ENCODE measurements at regions not wholly inside any gene's neighbourhood (a gene's known extent, or its start where the extent isn't known, plus 50 kb on each side); places are given as distances from the start of the nearest gene placed in this dataset.

DNA sequence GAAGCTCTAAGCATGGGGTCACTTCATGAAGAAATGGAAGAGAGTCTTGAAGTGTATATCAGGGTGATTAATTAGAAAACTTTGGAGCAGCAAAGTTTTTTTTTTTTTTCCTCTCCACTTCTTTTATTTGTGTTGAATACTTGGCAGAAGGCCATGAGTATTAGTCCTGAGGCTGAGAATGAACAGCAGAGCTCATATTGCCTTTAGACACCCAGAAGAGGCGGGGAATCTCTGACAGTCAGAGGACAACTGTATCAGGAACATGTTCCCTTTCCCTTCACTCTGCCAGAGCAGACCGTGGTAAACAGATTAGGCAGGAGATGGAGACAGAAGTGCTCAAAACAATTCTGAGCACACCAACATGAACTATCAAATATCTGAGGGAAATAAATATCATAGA is 300.9 kb downstream of the FAM47A start:
- no peaks in the 10 kb centered on the region for H3K36me3 ChIP-seq
- intact Hi-C loops (cut with DNase I), result no loop called here
- DNase-seq (no peak), ATAC-seq (no peak)
- no peaks in the 10 kb centered on the region for H3K9me3 ChIP-seq
- H3K4me3 ChIP-seq, result no peak overlapping the region
- no peak overlapping the region for H3K27ac ChIP-seq
- no peaks in the 10 kb centered on the region for H3K27me3 ChIP-seq
- TF ChIP-seq, protein P1, sequence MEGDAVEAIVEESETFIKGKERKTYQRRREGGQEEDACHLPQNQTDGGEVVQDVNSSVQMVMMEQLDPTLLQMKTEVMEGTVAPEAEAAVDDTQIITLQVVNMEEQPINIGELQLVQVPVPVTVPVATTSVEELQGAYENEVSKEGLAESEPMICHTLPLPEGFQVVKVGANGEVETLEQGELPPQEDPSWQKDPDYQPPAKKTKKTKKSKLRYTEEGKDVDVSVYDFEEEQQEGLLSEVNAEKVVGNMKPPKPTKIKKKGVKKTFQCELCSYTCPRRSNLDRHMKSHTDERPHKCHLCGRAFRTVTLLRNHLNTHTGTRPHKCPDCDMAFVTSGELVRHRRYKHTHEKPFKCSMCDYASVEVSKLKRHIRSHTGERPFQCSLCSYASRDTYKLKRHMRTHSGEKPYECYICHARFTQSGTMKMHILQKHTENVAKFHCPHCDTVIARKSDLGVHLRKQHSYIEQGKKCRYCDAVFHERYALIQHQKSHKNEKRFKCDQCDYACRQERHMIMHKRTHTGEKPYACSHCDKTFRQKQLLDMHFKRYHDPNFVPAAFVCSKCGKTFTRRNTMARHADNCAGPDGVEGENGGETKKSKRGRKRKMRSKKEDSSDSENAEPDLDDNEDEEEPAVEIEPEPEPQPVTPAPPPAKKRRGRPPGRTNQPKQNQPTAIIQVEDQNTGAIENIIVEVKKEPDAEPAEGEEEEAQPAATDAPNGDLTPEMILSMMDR (IDR thresholded peaks at IDR 0.05), result no peak
- H3K4me1 ChIP-seq, result no peaks in the 10 kb centered on the region

DNA sequence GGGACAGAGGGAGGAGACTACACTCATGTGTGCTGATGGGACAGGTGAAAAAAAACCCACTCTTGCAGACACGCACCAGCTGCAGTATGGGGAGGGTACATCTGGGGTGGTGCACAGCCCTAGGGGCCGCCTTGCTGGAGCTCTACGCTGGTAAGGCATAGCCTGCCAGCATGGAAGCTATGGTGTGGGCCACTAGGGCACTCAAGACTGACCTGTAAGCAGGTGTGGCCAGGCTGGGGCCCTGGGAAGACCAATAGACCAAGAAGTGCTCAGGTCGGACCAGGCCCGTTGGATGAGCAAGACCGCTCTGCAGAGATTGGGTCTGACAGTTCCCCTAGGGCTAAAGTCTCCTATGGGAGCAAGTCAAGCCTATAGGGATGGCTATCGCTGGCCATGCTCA is 314.8 kb downstream of the FAM47A start:
- Histone ChIP-seq H3K4me1 (no peaks in the 10 kb centered on the region), H3K4me3 (no peak overlapping the region), H3K36me3 (no peaks in the 10 kb centered on the region), H3K27me3 (no peaks in the 10 kb centered on the region), H3K27ac (no peak overlapping the region), H3K9me3 (no peaks in the 10 kb centered on the region)
- intact Hi-C loops (cut with DNase I), result no loop called here
- DNase-seq, result no peak
- TF ChIP-seq, protein P1 (IDR thresholded peaks at IDR 0.05), result no peak
- ATAC-seq, result no peak

DNA sequence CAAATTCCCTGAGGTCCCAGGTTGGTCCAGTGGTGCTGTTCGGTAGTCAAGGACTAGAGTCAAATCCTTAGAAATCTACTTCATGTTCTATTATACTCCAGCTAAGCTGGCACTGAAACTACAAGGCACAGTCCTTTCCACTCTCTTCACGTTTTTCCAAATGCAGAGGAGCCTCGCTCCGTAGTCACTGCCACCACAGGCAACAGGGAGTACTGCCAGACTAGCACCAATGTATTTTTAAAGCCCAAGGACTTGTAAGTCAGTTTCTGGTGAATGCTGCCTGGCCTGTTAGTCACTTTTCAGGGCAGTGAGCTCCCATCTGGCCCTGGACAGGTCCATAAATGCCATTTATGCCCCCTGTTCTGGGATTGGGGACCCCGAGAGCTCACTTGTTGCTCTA is 323.5 kb downstream of the FAM47A start:
- Histone ChIP-seq H3K4me3 (no peak overlapping the region), H3K36me3 (no peaks in the 10 kb centered on the region), H3K9me3 (no peaks in the 10 kb centered on the region), H3K4me1 (no peaks in the 10 kb centered on the region), H3K27me3 (no peaks in the 10 kb centered on the region), H3K27ac (no peak overlapping the region)
- no peak for ATAC-seq
- intact Hi-C loops (cut with DNase I), result no loop called here
- DNase-seq, result no peak
- TF ChIP-seq, protein P1 (IDR thresholded peaks at IDR 0.05), result no peak

DNA sequence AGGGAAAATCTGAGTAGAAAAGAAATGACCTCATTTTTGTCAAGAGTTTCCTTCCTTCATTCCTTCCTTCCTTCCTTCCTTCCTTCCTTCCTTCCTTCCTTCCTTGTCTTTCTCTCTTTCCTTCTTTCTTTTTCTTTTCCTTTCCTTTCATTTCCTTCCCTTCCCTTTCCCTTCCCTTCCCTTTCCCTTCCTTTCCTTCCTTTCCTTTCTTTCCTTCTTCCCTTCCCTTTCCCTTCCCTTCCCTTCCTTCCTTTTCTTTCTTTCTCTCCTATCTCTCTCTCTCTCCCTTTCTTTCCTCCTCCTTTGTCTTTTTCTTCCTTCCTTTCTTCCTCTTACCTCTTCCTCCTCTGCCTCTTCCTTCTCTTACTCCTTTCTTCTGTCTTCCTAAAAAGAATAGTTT is 347.6 kb downstream of the FAM47A start:
- DNase-seq, result no peak
- Histone ChIP-seq H3K4me1 (no peaks in the 10 kb centered on the region), H3K4me3 (no peak overlapping the region), H3K27me3 (no peaks in the 10 kb centered on the region), H3K9me3 (no peaks in the 10 kb centered on the region), H3K36me3 (no peaks in the 10 kb centered on the region), H3K27ac (no peak overlapping the region)
- intact Hi-C loops (cut with DNase I), result no loop called here
- ATAC-seq, result no peak
- TF ChIP-seq, protein P1 (IDR thresholded peaks at IDR 0.05), result no peak

DNA sequence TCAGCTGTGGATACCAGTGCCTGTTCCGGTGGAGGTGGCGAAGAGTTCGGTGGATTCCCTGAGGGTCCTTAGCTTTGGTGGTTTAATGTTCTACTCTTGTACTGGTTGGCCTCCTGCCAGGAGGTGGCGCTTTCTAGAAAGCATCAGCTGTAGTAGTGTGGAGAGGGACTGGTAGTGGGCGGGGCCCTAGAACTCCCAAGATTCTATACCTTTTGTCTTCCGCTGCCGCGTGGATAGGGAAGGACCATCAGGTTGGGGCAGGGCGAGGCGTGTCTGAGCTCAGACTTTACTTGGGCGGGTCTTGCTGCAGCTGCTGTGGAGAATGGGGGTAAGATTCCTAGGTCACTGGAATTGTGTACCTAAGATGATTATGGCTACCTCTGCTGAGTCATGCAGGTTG is 390.3 kb downstream of the FAM47A start:
- TF ChIP-seq, protein P1 (IDR thresholded peaks at IDR 0.05), result no peak
- intact Hi-C loops (cut with DNase I), result no loop called here
- Histone ChIP-seq H3K36me3 (no peaks in the 10 kb centered on the region), H3K9me3 (no peaks in the 10 kb centered on the region), H3K4me1 (no peaks in the 10 kb centered on the region), H3K4me3 (no peak overlapping the region), H3K27me3 (no peaks in the 10 kb centered on the region), H3K27ac (no peak overlapping the region)
- DNase-seq (no peak), ATAC-seq (no peak)

DNA sequence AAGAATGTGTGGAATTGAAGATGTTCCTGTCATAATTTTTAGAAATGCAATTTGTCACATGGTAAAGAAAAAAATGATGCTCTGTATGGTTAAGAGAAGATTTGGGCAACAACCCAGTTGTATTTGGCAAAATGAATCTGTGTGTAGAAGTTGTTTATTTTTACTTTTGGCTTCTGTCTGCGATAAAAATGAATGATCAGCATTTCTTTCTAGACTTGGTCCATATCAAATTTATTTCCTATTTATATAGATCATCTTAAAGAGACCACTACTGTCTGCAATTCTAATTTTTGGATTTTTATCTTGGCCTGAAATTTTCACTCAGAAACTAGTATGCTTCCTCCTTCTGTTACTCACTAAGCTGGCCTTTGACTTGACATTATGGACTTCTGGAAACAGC is 396.9 kb downstream of the FAM47A start:
- no peak for ATAC-seq

More for the DNA sequence above, 396.9 kb downstream of the FAM47A start:
- DNase-seq, result no peak
- H3K4me1 ChIP-seq, result no peaks in the 10 kb centered on the region
- H3K36me3 ChIP-seq, result no peaks in the 10 kb centered on the region
- H3K27ac ChIP-seq, result no peak overlapping the region
- intact Hi-C loops (cut with DNase I), result no loop called here
- H3K27me3 ChIP-seq, result no peaks in the 10 kb centered on the region
- H3K4me3 ChIP-seq, result no peak overlapping the region
- H3K9me3 ChIP-seq, result no peaks in the 10 kb centered on the region
- TF ChIP-seq, protein P1 (IDR thresholded peaks at IDR 0.05), result no peak

All from upper lobe of right lung (tissue), 1 donor.